DMS79 treated with DMSO at 0.1 percent for 48 hours (cell line): ENCODE measurements at regions not wholly inside any gene's neighbourhood (a gene's known extent, or its start where the extent isn't known, plus 50 kb on each side); places are given as distances from the start of the nearest gene placed in this dataset.

Experiments
- DNase-seq: peaks from one replicate; lab custom pipeline; 2025; lab: John Stamatoyannopoulos, UW

DNA sequence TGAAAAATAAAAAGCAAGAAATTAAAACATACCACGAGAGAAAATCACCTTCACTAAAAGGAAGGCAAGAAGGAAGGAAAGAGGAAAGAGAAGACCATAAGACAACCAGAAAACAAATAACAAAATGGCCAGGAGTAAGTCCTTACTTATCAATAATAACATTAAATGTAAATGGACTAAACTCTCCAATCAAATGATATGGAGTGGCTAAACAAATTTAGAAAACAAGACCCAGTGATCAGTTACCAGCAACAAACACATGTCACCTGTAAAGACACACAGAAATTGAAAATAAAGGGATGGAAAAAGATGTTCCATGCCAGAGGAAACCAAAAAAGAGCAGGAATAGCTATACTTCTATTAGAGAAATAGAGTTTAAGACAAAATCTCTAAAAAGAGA is 85.0 kb upstream of the SLC38A4 start:
- DNase-seq, result no peak

DNA sequence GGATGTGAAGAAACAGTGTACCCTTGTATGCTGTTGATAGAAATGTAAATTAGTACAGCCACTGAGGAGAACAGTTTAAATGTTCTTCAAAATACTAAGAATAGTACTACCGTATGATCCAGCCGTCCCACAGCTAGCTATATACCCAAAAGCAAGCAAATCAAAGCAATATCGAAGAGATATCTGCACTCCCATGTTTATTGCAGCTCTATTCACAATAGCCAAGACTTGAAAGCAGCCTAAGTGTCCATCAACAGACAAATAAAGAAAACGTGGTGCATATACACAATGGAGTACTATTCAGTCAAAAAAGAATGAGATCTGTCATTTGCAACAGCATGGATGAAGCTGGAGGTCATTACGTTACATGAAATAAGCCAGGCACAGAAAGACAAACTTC is 88.5 kb upstream of the SLC38A4 start:
- DNase-seq, result no peak

DNA sequence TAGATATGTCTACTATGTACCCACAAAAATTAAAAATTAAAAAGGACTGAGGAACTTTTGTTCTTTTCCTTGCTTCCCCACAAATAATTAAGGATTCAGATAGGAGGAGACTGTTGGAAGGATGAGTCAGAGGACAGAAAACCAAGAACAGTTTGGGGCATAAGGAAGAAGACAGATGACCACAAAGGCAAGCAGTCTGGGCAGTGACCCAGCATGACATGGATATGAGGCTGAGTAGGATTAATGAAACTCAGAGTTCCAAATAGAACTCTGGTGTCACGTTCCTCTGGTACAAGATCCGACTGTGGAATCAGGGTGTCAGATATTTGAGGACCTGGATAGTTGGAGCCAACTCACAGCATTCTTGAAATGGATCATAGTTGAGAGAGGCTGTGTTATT is 89.3 kb upstream of the SLC38A4 start:
- no peak for DNase-seq

DNA sequence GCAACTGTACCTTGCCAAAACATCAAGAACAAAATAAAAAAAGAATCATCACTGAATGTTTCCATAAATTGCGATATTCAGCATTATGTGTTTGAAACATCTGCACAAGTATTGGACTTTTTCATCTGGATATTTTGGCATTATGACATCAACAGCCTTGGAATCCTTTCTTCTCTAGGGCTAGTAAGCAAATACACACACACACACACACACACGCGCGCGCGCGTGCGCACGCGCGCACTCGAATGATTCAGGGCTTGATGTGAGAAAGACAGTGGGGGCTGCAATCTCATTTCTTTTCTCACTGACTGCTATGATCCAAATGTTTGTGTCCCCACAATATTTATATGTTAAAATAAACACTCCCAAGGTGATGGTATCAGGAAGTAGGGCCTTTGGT is 90.0 kb upstream of the SLC38A4 start:
- no peak for DNase-seq

DNA sequence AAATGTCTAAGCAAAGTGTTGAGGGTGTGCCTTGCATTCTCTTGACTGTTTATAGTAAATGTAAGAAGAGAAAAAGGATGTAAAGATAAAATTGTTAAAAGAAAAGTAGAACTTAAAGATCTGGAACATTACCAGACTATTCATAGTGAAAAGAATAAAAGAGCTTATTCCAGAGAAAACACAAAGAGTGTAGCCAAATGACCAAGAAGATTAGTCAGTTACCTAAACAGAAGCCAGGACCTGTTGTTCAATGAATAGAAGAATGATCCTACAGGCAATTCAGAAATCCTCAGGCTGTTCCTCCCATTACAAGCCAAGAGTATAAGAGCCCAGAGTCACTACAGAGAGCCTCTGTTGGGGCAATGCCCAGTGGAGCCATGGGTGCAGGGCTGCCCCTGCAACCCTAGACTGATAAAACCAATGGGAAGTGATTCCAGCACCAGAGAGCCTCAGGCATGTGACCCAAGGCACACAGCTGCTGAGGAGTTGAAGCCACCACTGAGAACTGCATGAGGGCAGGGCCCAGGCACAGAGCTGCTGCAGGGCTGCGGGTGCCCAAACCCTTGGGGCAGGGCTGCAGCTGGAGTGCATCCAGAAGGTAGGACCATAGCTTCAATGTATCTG is 91.1 kb upstream of the SLC38A4 start:
- DNase-seq, result no peak

- no peak for DNase-seq
Measured at GRCh38 chr12:46917821-46918220, 92.0 kb upstream of the SLC38A4 start.

DNA sequence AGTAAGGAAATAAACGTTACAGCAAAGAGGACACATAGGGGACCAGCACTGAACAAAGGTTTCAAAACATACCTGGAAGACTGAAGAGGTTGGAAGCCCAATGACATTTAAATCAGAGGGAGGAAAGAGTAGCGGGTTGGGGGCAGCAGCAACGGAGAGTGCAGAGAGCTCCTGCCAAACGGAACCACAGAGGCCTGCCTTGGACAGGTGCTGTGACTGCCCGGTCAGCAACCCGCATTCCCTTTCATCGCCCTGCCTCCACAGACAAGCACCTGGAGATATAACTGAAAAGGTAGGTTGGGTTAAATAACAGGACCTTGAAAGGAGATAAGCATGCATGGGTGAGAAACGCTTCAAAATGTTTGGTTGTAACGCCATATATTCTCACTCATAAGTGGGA is 92.8 kb upstream of the SLC38A4 start:
- DNase-seq, result no peak

DNA sequence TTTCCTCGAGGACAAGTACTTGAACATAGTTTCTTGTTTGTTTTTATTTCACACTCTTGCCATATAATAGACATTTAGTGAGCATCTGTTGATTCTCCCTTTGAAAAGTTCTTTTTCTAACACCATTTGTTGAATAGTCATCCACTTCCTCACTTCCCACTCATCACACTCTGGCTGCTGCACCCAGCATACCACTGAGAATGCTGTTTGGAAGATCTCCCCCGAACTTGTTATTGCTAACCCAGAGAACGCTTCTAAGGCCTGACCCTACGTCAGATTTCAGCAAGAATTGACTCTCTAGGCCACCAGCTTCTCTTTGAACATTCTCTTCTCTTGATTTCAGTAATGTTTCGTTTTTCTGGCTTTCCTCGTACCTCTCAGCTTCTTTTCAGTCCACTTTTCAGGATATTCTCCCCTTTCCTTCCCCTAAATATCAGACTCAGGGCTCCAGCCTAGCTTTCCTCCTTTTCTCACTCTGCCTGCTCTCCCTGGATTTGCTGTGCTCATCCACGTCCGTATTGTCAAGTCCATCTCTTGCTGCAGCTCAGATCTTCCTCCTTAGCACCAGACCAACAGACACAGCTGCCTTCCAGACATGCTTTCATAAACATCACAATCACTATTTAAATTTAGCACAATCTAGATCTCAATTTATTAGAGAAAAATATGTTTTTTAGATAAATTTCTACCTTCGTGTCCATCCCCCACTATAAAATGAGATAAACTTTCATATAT is 94.0 kb upstream of the SLC38A4 start:
- DNase-seq, result no peak

GRCh38 chr12:46920499-46920898 is 94.7 kb upstream of the SLC38A4 start:
- no peak for DNase-seq

- no peak for DNase-seq
Measured at GRCh38 chr12:46921048-46921763, 95.4 kb upstream of the SLC38A4 start.

GRCh38 chr12:46921764-46922133 is 96.0 kb upstream of the SLC38A4 start:
- no peak for DNase-seq

- DNase-seq, result no peak
Measured at GRCh38 chr12:46926526-46926925, 100.7 kb upstream of the SLC38A4 start.

GRCh38 chr12:46930101-46930500 is 104.3 kb upstream of the SLC38A4 start:
- DNase-seq, result no peak

- peak; percentile 12 for DNase-seq
Measured at GRCh38 chr12:46933947-46934346, 108.2 kb upstream of the SLC38A4 start.

GRCh38 chr12:46934374-46935111 is 108.7 kb upstream of the SLC38A4 start:
- no peak for DNase-seq

- no peak for DNase-seq
Measured at GRCh38 chr12:46935271-46935847, 109.6 kb upstream of the SLC38A4 start.

- no peak for DNase-seq
Measured at GRCh38 chr12:46936042-46936441, 110.2 kb upstream of the SLC38A4 start.

DNA sequence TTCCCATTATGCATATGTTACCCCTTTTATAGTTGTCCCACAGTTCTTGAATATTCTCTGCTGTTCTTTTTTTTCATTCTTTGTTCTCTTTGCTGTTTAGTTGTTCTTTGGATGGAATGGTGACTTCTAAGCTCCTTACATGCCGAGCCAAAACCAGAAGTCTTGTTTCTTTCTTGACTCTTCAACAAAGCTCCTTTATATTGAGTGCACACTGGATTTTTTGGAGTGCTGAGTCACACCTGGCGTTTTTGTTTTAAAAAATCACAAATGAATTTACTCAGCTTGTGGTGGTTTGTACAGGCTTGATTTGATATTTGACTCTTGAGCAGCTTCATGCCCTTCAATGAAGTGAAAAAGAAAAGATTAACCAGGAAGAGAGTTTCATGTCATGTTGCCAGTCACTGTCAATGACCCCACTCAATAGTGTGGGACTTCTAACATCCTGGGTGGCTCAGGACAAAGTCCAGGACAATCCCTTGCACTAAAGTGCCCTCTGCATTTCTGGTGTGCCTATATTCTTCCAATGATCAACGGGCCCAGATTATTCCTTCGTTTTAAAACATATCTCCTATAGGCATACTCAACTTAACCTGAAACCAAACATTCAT is 112.4 kb upstream of the SLC38A4 start:
- DNase-seq, result no peak

- no peak for DNase-seq
Measured at GRCh38 chr12:46941981-46942380, 116.2 kb upstream of the SLC38A4 start.

- no peak for DNase-seq
Measured at GRCh38 chr12:46942579-46942978, 116.8 kb upstream of the SLC38A4 start.

- no peak for DNase-seq
Measured at GRCh38 chr12:46944088-46944487, 118.3 kb upstream of the SLC38A4 start.

DNA sequence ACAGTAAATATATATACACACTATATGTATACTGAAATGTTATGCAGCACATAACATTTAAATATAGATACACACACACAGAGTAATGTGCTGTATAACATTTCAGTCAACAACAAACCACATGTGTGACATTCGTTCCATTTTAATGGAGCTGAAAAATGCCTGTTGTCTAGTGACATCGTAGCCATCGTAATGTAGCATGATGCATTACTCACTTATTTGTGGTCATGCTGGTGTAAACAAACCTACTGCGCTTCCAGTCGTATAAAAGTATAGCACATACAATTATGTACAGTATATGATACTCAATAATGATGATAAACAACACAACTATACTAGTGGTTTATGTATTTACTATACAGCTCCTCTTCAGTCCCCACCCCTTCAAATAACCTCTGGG is 119.0 kb upstream of the SLC38A4 start:
- no peak for DNase-seq
